Activated naive CD4-positive, alpha-beta T cell treated with anti-CD3 and anti-CD28 coated beads for 36 hours (primary cell): ENCODE measurements at regions not wholly inside any gene's neighbourhood (a gene's known extent, or its start where the extent isn't known, plus 50 kb on each side); places are given as distances from the start of the nearest gene placed in this dataset.
A peak's percentile ranks its signal among the peaks of the same experiment; 100 is the strongest.

Experiments
- CTCF ChIA-PET: fragments of 350-600 bp; sonication (Branson Sonifier 250); formaldehyde crosslinking; loops from one replicate; lab custom pipeline; 2021; ENCODE audit warnings: antibody characterized with exemption; lab: Charles Lee
- DNase-seq: peaks from one replicate; pipeline ENCODE4 v3.0.0-alpha.2; 2020
- H3K27ac Mint-ChIP-seq: one replicate; pipeline ENCODE4 v1.8.0; 2021; ENCODE audit warnings: mild to moderate bottlenecking, mixed read lengths
- H3K27me3 Mint-ChIP-seq: one replicate; pipeline ENCODE4 v1.8.0; 2021; ENCODE audit warnings: low read depth, mixed read lengths
- H3K36me3 Mint-ChIP-seq: one replicate; pipeline ENCODE4 v1.8.0; 2021; ENCODE audit warnings: low read depth, mixed read lengths
- H3K4me1 Mint-ChIP-seq: one replicate; pipeline ENCODE4 v1.8.0; 2021; ENCODE audit warnings: low read depth, mixed read lengths
- H3K4me3 Mint-ChIP-seq: one replicate; pipeline ENCODE4 v1.8.0; 2021; ENCODE audit warnings: mild to moderate bottlenecking, moderate library complexity, mixed read lengths
- H3K9me3 Mint-ChIP-seq: one replicate; pipeline ENCODE4 v1.8.0; 2021; ENCODE audit warnings: mixed read lengths
- intact Hi-C: fragments of 100-400 bp; cut with micrococcal nuclease; formaldehyde crosslinking; loops from one replicate; pipeline ENCODE4 v1.15.1; 2023

- DNase-seq: no peak
Measured at GRCh38 chr15:69743091-69743490, 290.5 kb downstream of the RPLP1 start.

GRCh38 chr15:69744391-69745162 is 292.0 kb downstream of the RPLP1 start:
- no peaks in the 10 kb centered on the region for H3K36me3 Mint-ChIP-seq
- no peak for DNase-seq
- H3K27me3 Mint-ChIP-seq: peaks cover 6% of the 10 kb centered on the region
- CTCF ChIA-PET: interaction anchor here (0.6 to 1.6 kb wide), 7 partner anchors 9 to 768 kb away, joined by 3 to 9 read pairs (median 3); no protein-coding TSS in a partner anchor
- H3K4me1 Mint-ChIP-seq: peaks cover 30% of the 10 kb centered on the region
- H3K9me3 Mint-ChIP-seq: no peaks in the 10 kb centered on the region
- no peak overlapping the region for H3K27ac Mint-ChIP-seq
- intact Hi-C loops: no loop called here
- H3K4me3 Mint-ChIP-seq: no peak overlapping the region

More at GRCh38 chr15:69743091-69743490, 290.5 kb downstream of the RPLP1 start:
- Mint-ChIP-seq H3K27me3 (peaks cover 4% of the 10 kb centered on the region), H3K9me3 (no peaks in the 10 kb centered on the region), H3K4me3 (no peak overlapping the region), H3K36me3 (no peaks in the 10 kb centered on the region), H3K27ac (no peak overlapping the region), H3K4me1 (peaks cover 28% of the 10 kb centered on the region)
- CTCF ChIA-PET: interaction anchor here (0.6 to 1.6 kb wide), 6 partner anchors 10 to 240 kb away, joined by 3 to 9 read pairs (median 3); no protein-coding TSS in a partner anchor
- intact Hi-C loops: no loop called here

- H3K27me3 Mint-ChIP-seq: peaks cover 6% of the 10 kb centered on the region
- H3K9me3 Mint-ChIP-seq: no peaks in the 10 kb centered on the region
- H3K36me3 Mint-ChIP-seq: no peaks in the 10 kb centered on the region
- intact Hi-C loops: no loop called here
- H3K27ac Mint-ChIP-seq: no peak overlapping the region
- CTCF ChIA-PET: no interaction called here
- no peak for DNase-seq
- H3K4me1 Mint-ChIP-seq: peaks cover 56% of the 10 kb centered on the region
- H3K4me3 Mint-ChIP-seq: no peak overlapping the region
Measured at GRCh38 chr15:69747193-69747592, 294.6 kb downstream of the RPLP1 start.

DNA sequence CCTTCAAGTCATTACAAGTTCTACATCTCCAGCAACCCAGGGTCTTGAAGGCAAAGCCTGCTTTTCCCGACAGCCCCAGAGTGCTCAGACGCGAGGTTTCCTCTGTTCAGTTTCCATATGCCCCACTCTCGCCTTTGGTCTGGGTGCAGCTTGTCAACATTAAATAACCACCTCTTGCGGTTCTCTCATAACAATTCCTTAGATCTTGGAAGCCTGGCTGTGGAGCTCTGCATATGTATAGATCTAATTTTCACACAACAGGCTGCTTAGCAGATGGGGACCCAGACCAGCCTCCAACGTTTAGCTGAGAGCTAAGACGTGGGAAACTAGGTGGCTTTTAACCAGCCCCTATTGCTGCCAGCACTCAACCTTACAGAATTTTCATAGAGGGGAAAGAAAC is 295.5 kb downstream of the RPLP1 start:
- Mint-ChIP-seq H3K9me3 (peaks cover 4% of the 10 kb centered on the region), H3K27me3 (peaks cover 10% of the 10 kb centered on the region), H3K4me3 (no peak overlapping the region), H3K36me3 (peaks cover 6% of the 10 kb centered on the region), H3K4me1 (peaks cover 57% of the 10 kb centered on the region), H3K27ac (no peak overlapping the region)
- CTCF ChIA-PET: interaction anchor here (1.2 kb wide), 2 partner anchors 10 to 45 kb away, joined by 3 to 4 read pairs; no protein-coding TSS in a partner anchor
- DNase-seq: no peak
- intact Hi-C loops: no loop called here

DNA sequence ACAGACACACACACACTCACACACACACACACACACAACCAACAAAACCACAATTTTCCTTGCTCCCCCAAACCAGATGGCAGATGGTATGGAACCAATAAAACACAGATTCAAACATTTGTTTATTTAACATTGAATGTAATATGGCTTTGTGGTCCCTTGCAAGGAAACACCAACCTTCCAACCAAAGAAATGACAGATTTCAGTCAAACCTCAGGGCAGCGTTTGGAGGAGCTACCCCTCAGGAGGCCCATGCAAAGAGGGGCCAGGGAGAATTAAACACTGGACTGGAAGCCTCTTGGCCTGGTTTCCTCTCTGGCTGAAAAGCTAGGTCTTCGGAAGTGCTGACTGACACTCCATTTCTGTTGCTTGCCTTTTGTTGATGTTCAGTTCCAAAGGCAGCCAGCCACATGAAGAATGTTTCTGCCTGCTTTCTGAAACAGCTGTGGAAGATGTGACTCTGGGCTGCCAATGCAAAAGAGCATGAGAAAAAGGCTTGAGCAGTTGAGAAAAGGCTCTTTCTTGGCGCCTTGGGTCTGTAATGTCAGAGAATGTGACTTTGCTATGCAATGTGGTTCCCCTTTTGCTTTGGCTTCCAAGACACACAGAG is 296.1 kb downstream of the RPLP1 start:
- Mint-ChIP-seq H3K9me3 (peaks cover 10% of the 10 kb centered on the region), H3K27ac (no peak overlapping the region), H3K36me3 (peaks cover 10% of the 10 kb centered on the region), H3K4me1 (peaks cover 55% of the 10 kb centered on the region), H3K27me3 (peaks cover 10% of the 10 kb centered on the region), H3K4me3 (no peak overlapping the region)
- intact Hi-C loops: no loop called here
- CTCF ChIA-PET: interaction anchor here (0.6 to 1.2 kb wide), 3 partner anchors 9 to 692 kb away, joined by 3 to 4 read pairs (median 3); no protein-coding TSS in a partner anchor
- no peak for DNase-seq

DNA sequence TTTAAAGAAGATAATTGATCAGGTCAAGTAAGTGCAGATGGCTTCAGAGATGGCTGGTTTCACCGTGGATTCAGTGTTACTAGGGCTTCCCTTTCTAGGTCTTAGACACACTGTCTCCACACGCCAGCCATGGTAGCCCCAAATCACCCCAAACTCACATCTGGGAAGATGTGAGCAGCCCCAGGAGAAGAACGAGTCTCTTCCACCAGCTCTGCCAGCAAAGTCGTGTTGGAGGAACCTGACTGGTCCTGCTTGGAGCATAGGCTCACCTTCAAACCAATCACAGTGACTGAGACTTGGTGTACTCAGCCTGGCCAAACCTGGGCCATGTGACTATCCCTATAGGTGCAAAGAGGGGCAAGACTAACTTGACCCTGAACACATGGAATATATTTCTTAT is 296.7 kb downstream of the RPLP1 start:
- peaks cover 55% of the 10 kb centered on the region for H3K4me1 Mint-ChIP-seq
- peaks cover 10% of the 10 kb centered on the region for H3K27me3 Mint-ChIP-seq
- no peak overlapping the region for H3K4me3 Mint-ChIP-seq
- H3K9me3 Mint-ChIP-seq: peaks cover 11% of the 10 kb centered on the region
- intact Hi-C loops: no loop called here
- no peak overlapping the region for H3K27ac Mint-ChIP-seq
- peaks cover 12% of the 10 kb centered on the region for H3K36me3 Mint-ChIP-seq
- CTCF ChIA-PET: interaction anchor here (0.6 to 3.1 kb wide), 6 partner anchors 9 to 718 kb away, joined by 3 to 8 read pairs (median 3); no protein-coding TSS in a partner anchor
- DNase-seq: no peak

- Mint-ChIP-seq H3K4me3 (no peak overlapping the region), H3K27ac (peak overlapping the region; percentile 47), H3K4me1 (peaks cover 55% of the 10 kb centered on the region), H3K36me3 (peaks cover 12% of the 10 kb centered on the region), H3K9me3 (peaks cover 11% of the 10 kb centered on the region), H3K27me3 (peaks cover 10% of the 10 kb centered on the region)
- CTCF ChIA-PET: interaction anchor here (0.6 to 3.1 kb wide), 4 partner anchors 26 to 717 kb away, joined by 3 to 8 read pairs (median 3); no protein-coding TSS in a partner anchor
- intact Hi-C loops: loop anchor here (1.0 to 10.0 kb wide), 2 partner anchors 12 to 225 kb away; no protein-coding TSS in a partner anchor
- DNase-seq: peak; percentile 55
Measured at GRCh38 chr15:69749797-69750196, 297.2 kb downstream of the RPLP1 start.

- Mint-ChIP-seq H3K27ac (peak overlapping the region; percentile 47), H3K27me3 (peaks cover 10% of the 10 kb centered on the region), H3K36me3 (peaks cover 12% of the 10 kb centered on the region), H3K4me3 (no peak overlapping the region), H3K9me3 (peaks cover 11% of the 10 kb centered on the region), H3K4me1 (peaks cover 56% of the 10 kb centered on the region)
- CTCF ChIA-PET: interaction anchor here (0.6 to 3.1 kb wide), 4 partner anchors 26 to 717 kb away, joined by 3 to 8 read pairs (median 3); no protein-coding TSS in a partner anchor
- peak; percentile 42 for DNase-seq
- intact Hi-C loops: loop anchor here (1.0 to 10.0 kb wide), 2 partner anchors 11 to 225 kb away; no protein-coding TSS in a partner anchor
Measured at GRCh38 chr15:69750253-69750652, 297.6 kb downstream of the RPLP1 start.

- peaks cover 10% of the 10 kb centered on the region for H3K27me3 Mint-ChIP-seq
- CTCF ChIA-PET: interaction anchor here (0.6 to 3.1 kb wide), 5 partner anchors 16 to 737 kb away, joined by 3 to 8 read pairs (median 4); no protein-coding TSS in a partner anchor
- peaks cover 11% of the 10 kb centered on the region for H3K9me3 Mint-ChIP-seq
- H3K4me3 Mint-ChIP-seq: no peak overlapping the region
- DNase-seq: no peak
- H3K27ac Mint-ChIP-seq: no peak overlapping the region
- intact Hi-C loops: loop anchor here (10.0 kb wide), 1 partner anchor 224 kb away; no protein-coding TSS in a partner anchor
- H3K36me3 Mint-ChIP-seq: peaks cover 12% of the 10 kb centered on the region
- H3K4me1 Mint-ChIP-seq: peaks cover 63% of the 10 kb centered on the region
Measured at GRCh38 chr15:69751147-69751546, 298.5 kb downstream of the RPLP1 start.

DNA sequence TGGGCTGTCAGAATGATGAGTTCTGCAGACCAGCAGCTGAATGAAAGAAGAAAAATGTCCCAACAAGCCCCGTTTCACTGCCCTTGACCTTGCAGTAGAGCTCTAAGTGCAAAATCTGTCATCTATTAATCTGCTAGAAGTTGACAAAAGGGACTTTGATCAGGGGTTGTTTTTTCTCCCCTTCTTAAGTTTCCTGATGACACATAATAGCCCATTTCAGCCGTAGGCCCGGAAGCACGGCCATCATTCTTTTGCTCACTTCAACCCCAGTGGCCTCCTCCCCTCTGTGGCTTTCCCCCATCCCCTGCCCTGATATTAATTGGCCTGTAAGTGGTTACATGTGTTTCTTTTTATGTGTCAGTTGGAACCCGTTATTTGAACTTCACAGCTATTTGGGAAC is 298.9 kb downstream of the RPLP1 start:
- intact Hi-C loops: loop anchor here (10.0 kb wide), 1 partner anchor 223 kb away; no protein-coding TSS in a partner anchor
- CTCF ChIA-PET: interaction anchor here (0.6 to 3.1 kb wide), 4 partner anchors 15 to 737 kb away, joined by 3 to 8 read pairs (median 4); no protein-coding TSS in a partner anchor
- H3K9me3 Mint-ChIP-seq: peaks cover 11% of the 10 kb centered on the region
- H3K27me3 Mint-ChIP-seq: peaks cover 8% of the 10 kb centered on the region
- DNase-seq: no peak
- H3K4me3 Mint-ChIP-seq: no peak overlapping the region
- H3K27ac Mint-ChIP-seq: peak overlapping the region; percentile 4
- H3K36me3 Mint-ChIP-seq: peaks cover 12% of the 10 kb centered on the region
- H3K4me1 Mint-ChIP-seq: peaks cover 67% of the 10 kb centered on the region

DNA sequence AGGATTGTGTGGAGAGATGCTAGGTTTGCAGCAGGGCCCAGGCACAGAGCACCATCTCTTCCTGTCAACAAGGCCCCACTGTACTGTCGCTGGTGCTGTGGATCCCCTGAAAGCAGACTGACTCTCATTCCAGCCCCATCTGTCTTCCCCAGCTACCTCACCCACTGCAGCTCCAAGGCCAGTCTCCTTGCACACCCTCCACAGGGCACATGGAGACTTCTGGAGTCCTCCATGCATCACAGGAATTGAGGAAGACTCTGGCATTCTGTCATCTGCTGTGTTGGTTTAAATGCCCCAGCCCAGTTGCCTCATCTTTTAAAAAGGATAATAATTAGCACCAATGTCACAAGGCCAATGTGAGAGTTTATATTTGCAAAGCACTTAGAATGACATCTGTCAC is 301.2 kb downstream of the RPLP1 start:
- CTCF ChIA-PET: interaction anchor here (3.2 kb wide), 1 partner anchor 10 kb away, joined by 9 read pairs; no protein-coding TSS in a partner anchor
- H3K4me1 Mint-ChIP-seq: peaks cover 87% of the 10 kb centered on the region
- H3K27ac Mint-ChIP-seq: no peak overlapping the region
- DNase-seq: no peak
- H3K27me3 Mint-ChIP-seq: peaks cover 4% of the 10 kb centered on the region
- peaks cover 12% of the 10 kb centered on the region for H3K36me3 Mint-ChIP-seq
- intact Hi-C loops: loop anchor here (2.0 to 10.0 kb wide), 2 partner anchors 15 to 221 kb away; no protein-coding TSS in a partner anchor
- H3K4me3 Mint-ChIP-seq: no peak overlapping the region
- H3K9me3 Mint-ChIP-seq: peaks cover 11% of the 10 kb centered on the region
